Ishikawa (cell line): ENCODE measurements at regions not wholly inside any gene's neighbourhood (a gene's known extent, or its start where the extent isn't known, plus 50 kb on each side); places are given as distances from the start of the nearest gene placed in this dataset.

Experiments used
- CEBPB ChIP-seq: IDR thresholded peaks from 2 replicates; pipeline ENCODE4 v1.6.1; 2012
- CREB1 ChIP-seq: IDR thresholded peaks from 2 replicates; pipeline ENCODE4 v1.6.1; 2012; ENCODE audit warnings: low read depth
- EGR1 ChIP-seq: IDR thresholded peaks from 2 replicates; pipeline ENCODE4 v1.6.1; 2012
- EP300 ChIP-seq: IDR thresholded peaks from 2 replicates; pipeline ENCODE4 v1.6.1; 2012; ENCODE audit warnings: borderline replicate concordance
- FOXM1 ChIP-seq: IDR thresholded peaks from 2 replicates; pipeline ENCODE4 v1.6.1; 2012; ENCODE audit warnings: low read depth, borderline replicate concordance
- MAX ChIP-seq: IDR thresholded peaks from 2 replicates; pipeline ENCODE4 v1.6.1; 2012
- NFIC ChIP-seq: IDR thresholded peaks from 2 replicates; pipeline ENCODE4 v1.6.1; 2012
- RAD21 ChIP-seq: IDR thresholded peaks from 2 replicates; pipeline ENCODE4 v1.6.1; 2012; ENCODE audit warnings: low read depth
- TAF1 ChIP-seq: IDR thresholded peaks from 2 replicates; pipeline ENCODE4 v1.6.1; 2012; ENCODE audit warnings: low read depth, mild to moderate bottlenecking
- TCF12 ChIP-seq: IDR thresholded peaks from 2 replicates; pipeline ENCODE4 v1.6.1; 2012; ENCODE audit warnings: low read depth
- USF1 ChIP-seq: IDR thresholded peaks from 2 replicates; pipeline ENCODE4 v1.6.1; 2012
- YY1 ChIP-seq: IDR thresholded peaks from 2 replicates; pipeline ENCODE4 v1.6.1; 2012; ENCODE audit warnings: low read depth
- ZBTB7A ChIP-seq: IDR thresholded peaks from 2 replicates; pipeline ENCODE4 v1.6.1; 2012; ENCODE audit warnings: low read depth

DNA sequence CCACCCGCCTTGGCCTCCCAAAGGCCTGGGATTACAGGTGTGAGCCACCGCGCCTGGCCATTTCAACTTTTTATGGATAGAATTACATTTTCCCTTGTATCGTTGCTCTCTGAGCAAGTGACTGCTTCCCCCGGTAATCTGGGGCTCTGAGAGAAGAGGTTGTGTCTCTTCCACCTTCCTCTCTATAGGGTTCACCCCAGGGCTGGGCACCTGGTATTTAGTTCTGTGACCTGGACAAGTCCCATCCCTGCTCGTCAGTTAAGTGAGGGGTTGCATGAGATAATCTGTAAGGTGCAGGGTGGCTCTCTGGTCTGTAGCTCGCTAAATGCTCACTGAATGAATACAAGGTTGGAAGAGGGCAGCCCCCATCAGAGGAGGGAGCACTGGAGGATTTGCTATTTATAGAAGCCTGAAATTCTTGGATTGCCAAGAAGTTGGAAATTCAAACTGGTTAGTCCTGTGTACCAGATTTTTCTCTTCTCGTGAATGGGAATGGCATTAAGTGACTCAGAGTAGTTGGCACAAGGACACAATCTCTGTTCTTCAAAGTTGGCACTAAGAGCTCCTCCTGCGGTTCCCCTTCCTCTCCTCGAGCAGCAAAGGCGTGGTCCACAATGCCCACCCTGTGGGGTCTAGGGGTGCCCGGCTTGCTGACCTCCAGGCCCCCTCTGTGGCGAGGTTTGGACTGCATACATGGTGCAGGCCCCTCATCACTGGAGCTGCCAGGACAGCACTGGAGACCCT, 68.1 kb upstream of the DLG1 start:
- TF ChIP-seq YY1 (no peak), TCF12 (no peak), NFIC (peak; percentile 67), CEBPB (no peak), ZBTB7A (no peak), FOXM1 (no peak), CREB1 (no peak), MAX (no peak), RAD21 (no peak), TAF1 (no peak), USF1 (no peak), EP300 (no peak), EGR1 (no peak)
